Tibial artery (tissue), 4 donors: ENCODE measurements at regions not wholly inside any gene's neighbourhood (a gene's known extent, or its start where the extent isn't known, plus 50 kb on each side); places are given as distances from the start of the nearest gene placed in this dataset.

Experiments used
- DNase-seq, 2 donors: peaks; one replicate each; pipeline ENCODE4 v3.0.0-alpha.2; 2019
- H3K27ac ChIP-seq, 2 donors: fragments of 200-600 bp; sonication (generic) in 1 of 2; 1 replicate in 1 of 2; 2 replicates in 1 of 2; pipeline ENCODE4 v1.5.1; 2018 to 2019; ENCODE audit warnings: mild to moderate bottlenecking in 1 of 2
- H3K27me3 ChIP-seq, 2 donors: fragments of 200-600 bp; sonication (generic) in 1 of 2; one replicate each; pipeline versions ENCODE4 v1.5.1 to v1.6.0; 2016 to 2019
- H3K36me3 ChIP-seq, 3 donors: fragments of 200-600 bp; sonication (generic) in 2 of 3; one replicate each; pipeline ENCODE4 v1.5.1; 2016 to 2019; ENCODE audit warnings: mild to moderate bottlenecking in 2 of 3
- H3K4me1 ChIP-seq, 4 donors: fragments of 200-600 bp; sonication (generic) in 2 of 4; 1 replicate in 3 of 4; 2 replicates in 1 of 4; pipeline ENCODE4 v1.5.1; 2016 to 2019
- H3K4me3 ChIP-seq, 2 donors: fragments of 200-600 bp; sonication (generic) in 1 of 2; 1 replicate in 1 of 2; 2 replicates in 1 of 2; pipeline ENCODE4 v1.5.1; 2018 to 2019; ENCODE audit warnings: mild to moderate bottlenecking in 2 of 2
- H3K9me3 ChIP-seq, 3 donors: fragments of 200-600 bp; sonication (generic) in 1 of 3; one replicate each; pipeline ENCODE4 v1.5.1; 2016 to 2019
- intact Hi-C: fragments of 100-400 bp; cut with DNase I; formaldehyde crosslinking; loops from one replicate; pipeline ENCODE4 v1.15.0; 2023; ENCODE audit warnings: low total_unique reads
- TF ChIP-seq, protein P1 (sequence below), 2 experiments: fragments of 200-600 bp in 1 of 2; fragments of 450-650 bp in 1 of 2; IDR thresholded peaks; one replicate each; pipeline ENCODE4 v1.5.1; 2017 to 2019; ENCODE audit warnings: antibody characterized with exemption in 2 of 2, mild to moderate bottlenecking in 1 of 2, moderate library complexity in 1 of 2

DNA sequence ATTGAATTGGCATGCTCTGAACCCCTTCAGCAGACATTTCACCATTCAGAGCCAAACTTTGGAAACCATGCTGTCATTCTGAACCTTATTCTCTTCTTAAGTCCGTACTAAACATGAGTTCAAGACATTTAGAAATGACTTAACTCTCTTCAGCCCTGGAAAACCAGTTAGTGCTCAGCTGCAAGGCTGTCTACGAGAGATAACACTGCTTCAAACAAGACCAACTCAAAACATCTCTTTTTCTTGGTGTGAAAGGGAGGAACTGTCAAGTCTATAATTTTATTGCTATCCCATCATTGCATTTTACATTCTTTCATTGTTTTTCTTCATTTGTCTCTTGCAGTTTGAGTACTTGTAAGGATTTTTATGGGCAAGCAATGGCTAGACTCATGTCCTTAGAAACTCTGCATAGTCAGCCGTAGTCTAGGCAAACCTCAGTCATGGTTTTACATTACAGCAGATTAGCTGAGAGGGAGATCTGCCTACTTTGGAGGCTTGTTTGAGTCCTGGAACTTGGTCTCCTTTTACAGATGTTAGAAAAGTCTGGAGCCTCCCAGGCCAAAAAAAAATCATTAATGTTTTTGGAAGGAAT is 120.6 kb upstream of the JADE1 start:
- H3K4me1 ChIP-seq = peaks cover 0 to 8% (median 0%) of the 10 kb centered on the region in 4 donors
- H3K9me3 ChIP-seq = no peaks in the 10 kb centered on the region
- H3K27me3 ChIP-seq = no peaks in the 10 kb centered on the region
- no peak overlapping the region for H3K27ac ChIP-seq
- intact Hi-C loops = no loop called here
- no peaks in the 10 kb centered on the region for H3K36me3 ChIP-seq
- no peak for DNase-seq
- H3K4me3 ChIP-seq = no peak overlapping the region
- TF ChIP-seq, protein P1, sequence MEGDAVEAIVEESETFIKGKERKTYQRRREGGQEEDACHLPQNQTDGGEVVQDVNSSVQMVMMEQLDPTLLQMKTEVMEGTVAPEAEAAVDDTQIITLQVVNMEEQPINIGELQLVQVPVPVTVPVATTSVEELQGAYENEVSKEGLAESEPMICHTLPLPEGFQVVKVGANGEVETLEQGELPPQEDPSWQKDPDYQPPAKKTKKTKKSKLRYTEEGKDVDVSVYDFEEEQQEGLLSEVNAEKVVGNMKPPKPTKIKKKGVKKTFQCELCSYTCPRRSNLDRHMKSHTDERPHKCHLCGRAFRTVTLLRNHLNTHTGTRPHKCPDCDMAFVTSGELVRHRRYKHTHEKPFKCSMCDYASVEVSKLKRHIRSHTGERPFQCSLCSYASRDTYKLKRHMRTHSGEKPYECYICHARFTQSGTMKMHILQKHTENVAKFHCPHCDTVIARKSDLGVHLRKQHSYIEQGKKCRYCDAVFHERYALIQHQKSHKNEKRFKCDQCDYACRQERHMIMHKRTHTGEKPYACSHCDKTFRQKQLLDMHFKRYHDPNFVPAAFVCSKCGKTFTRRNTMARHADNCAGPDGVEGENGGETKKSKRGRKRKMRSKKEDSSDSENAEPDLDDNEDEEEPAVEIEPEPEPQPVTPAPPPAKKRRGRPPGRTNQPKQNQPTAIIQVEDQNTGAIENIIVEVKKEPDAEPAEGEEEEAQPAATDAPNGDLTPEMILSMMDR (IDR thresholded peaks at IDR 0.05) = no peak

DNA sequence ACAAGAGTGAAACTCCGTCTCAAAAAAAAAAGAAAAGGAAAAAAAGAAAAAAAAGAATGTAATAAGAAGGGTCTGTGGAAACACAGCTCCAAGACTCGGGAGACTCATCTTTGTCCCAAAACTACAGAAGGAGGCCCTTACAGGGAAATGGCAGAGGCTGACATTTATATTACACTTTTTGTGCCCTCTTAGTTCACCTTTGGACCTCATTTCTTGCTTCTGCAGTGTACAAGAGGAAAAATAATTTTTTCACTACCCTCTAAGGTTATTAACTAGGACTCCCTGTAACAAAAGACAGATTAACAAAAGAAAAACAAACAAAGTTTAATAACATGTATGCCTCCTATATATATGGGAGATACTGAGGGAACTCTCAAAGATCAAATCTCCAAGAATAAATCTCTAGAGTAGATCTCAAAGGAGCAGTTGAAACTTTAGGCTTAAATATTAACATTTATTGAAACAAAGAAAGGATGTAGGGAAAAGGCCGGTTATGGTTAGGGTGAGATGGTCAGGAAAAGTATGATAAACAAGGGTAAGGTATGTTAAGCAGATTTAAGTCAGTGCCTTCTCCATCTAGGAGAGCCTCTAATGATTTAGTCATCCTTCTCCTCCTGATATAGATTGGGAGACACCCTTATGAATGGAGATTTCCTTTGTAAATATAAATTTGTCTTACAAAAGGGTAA is 121.3 kb upstream of the JADE1 start:
- intact Hi-C loops = no loop called here
- no peaks in the 10 kb centered on the region for H3K36me3 ChIP-seq
- no peaks in the 10 kb centered on the region for H3K9me3 ChIP-seq
- H3K27me3 ChIP-seq = no peaks in the 10 kb centered on the region
- DNase-seq = no peak
- H3K4me1 ChIP-seq = peaks cover 0 to 8% (median 0%) of the 10 kb centered on the region in 4 donors
- no peak overlapping the region for H3K27ac ChIP-seq
- H3K4me3 ChIP-seq = no peak overlapping the region
- TF ChIP-seq, protein P1 (IDR thresholded peaks at IDR 0.05) = no peak

DNA sequence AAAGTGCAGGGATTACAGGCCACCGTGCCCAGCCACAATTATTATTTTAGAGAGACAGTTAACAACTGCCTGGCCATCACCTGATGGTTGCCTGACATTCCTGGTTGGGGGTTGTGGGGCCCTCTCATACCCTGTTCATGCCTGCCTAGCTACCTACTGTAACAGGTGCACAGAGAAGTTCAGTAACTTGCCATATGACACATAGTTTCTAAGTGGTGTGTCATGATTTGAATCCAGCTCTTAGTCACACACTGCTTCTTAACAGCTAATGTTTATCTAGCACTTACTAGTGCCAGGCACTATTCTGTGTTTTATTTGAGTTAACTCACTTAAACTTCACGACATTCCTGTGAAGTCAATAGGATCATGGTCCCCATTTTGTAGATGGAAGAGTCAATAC is 122.7 kb upstream of the JADE1 start:
- no peaks in the 10 kb centered on the region for H3K27me3 ChIP-seq
- intact Hi-C loops = no loop called here
- H3K9me3 ChIP-seq = no peaks in the 10 kb centered on the region
- H3K4me1 ChIP-seq = peaks cover 0 to 8% (median 0%) of the 10 kb centered on the region in 4 donors
- no peak for DNase-seq
- no peak overlapping the region for H3K27ac ChIP-seq
- TF ChIP-seq, protein P1 (IDR thresholded peaks at IDR 0.05) = no peak
- H3K4me3 ChIP-seq = no peak overlapping the region
- H3K36me3 ChIP-seq = no peaks in the 10 kb centered on the region

DNA sequence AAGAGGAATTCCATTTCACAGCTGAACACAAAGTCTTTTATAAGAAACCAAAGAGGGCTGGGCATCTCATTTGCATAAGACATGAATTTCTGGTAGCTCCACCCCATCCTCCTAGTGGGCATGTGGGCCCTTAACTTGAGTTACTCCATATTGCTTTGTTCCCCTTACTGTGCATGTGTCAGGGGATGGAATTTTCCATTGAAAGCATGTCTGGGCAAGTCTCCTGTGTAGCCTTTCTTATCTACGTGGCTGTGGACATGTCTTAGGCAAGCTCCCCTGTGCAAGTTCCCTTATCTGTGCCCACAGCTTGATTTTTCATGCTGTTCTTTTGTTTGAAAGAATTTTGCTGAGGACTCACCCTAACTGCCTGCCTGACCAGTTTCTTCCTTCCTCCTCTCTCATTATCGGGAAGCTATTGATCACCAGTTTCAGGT is 123.5 kb upstream of the JADE1 start:
- H3K36me3 ChIP-seq = no peaks in the 10 kb centered on the region
- H3K4me3 ChIP-seq = no peak overlapping the region
- H3K9me3 ChIP-seq = no peaks in the 10 kb centered on the region
- no peak overlapping the region for H3K27ac ChIP-seq
- TF ChIP-seq, protein P1 (IDR thresholded peaks at IDR 0.05) = no peak
- H3K4me1 ChIP-seq = peaks cover 0 to 8% (median 0%) of the 10 kb centered on the region in 4 donors
- intact Hi-C loops = no loop called here
- no peaks in the 10 kb centered on the region for H3K27me3 ChIP-seq
- DNase-seq = no peak

DNA sequence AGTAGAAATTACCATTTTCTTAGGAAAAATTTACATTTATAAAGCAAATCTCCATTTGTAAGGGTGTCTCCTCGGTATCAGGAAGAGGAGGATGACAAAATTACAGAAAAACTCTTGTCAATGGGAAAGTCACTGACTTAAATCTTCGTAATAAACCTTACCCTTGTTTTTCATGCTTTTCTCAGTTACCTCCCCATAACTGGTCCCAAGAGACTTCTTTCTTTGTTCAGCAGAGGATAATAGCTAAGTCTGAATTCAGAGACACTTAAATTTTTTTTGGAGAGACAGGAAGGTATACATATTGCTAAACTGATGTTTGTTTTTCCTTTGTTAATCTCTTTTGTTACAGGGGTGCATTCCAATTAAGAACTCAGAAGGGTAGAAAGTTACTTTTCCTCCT is 125.5 kb upstream of the JADE1 start:
- Histone ChIP-seq H3K9me3 (no peaks in the 10 kb centered on the region), H3K36me3 (no peaks in the 10 kb centered on the region), H3K4me1 (peaks cover 0 to 5% (median 0%) of the 10 kb centered on the region in 4 donors), H3K27me3 (no peaks in the 10 kb centered on the region), H3K27ac (no peak overlapping the region), H3K4me3 (no peak overlapping the region)
- TF ChIP-seq, protein P1 (IDR thresholded peaks at IDR 0.05) = no peak
- DNase-seq = no peak
- intact Hi-C loops = no loop called here
